ENCODE measurements at regions not wholly inside any gene's neighbourhood (a gene's known extent, or its start where the extent isn't known, plus 50 kb on each side); places are given as distances from the start of the nearest gene placed in this dataset.

DNA sequence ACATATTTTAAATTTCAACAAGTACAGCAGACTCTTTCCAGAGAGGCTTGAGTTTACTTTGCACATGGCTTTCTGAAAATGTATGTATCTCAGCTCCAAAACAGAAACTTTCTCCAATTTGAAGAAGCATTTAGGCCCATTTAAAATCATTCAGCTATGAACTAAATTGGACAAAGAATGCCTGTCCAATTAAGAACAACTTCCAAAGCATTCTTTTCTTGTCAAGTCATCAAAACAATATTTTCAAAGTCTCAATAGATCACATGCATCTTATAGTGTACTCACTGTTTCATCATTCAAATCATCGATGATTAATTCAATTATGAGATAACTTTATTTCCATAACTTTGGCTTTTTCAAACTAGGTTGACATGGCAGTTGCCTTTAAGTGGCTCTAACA is 95.2 kb downstream of the KBTBD8 start:
- H3K36me3 ChIP-seq = no peaks in the 10 kb centered on the region
- H3K27me3 ChIP-seq (ENCODE audit: low read depth) = peaks cover 15% of the 10 kb centered on the region
- no peak overlapping the region for H3K4me3 ChIP-seq
- no peak for DNase-seq
- TF ChIP-seq, protein P1, sequence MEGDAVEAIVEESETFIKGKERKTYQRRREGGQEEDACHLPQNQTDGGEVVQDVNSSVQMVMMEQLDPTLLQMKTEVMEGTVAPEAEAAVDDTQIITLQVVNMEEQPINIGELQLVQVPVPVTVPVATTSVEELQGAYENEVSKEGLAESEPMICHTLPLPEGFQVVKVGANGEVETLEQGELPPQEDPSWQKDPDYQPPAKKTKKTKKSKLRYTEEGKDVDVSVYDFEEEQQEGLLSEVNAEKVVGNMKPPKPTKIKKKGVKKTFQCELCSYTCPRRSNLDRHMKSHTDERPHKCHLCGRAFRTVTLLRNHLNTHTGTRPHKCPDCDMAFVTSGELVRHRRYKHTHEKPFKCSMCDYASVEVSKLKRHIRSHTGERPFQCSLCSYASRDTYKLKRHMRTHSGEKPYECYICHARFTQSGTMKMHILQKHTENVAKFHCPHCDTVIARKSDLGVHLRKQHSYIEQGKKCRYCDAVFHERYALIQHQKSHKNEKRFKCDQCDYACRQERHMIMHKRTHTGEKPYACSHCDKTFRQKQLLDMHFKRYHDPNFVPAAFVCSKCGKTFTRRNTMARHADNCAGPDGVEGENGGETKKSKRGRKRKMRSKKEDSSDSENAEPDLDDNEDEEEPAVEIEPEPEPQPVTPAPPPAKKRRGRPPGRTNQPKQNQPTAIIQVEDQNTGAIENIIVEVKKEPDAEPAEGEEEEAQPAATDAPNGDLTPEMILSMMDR (IDR thresholded peaks at IDR 0.05; ENCODE audit: borderline replicate concordance) = no peak
- peaks cover 6% of the 10 kb centered on the region for H3K4me1 ChIP-seq
- H3K9me3 ChIP-seq (replicated peaks) = peaks cover 11% of the 10 kb centered on the region
- no peak overlapping the region for H3K27ac ChIP-seq (replicated peaks)
- intact Hi-C loops (cut with micrococcal nuclease) = no loop called here

DNA sequence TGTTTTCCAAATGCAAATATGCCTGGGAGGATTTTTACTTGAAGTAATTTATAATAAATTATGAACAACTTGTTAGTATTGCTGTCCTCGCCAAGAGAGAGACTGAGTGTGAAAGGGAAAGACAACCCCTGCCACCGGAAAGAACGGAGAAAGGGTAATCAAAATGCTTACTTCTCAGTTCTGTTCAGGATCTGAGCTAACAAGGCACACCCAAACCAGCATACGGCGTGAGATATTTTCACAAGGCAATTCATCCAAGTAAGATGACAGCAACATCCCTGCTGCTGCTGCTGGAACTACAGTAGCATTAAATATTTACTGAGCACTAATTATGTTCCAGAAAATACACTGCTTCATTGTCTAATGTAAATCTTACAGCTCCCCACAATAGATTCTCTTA is 96.1 kb downstream of the KBTBD8 start:
- peaks cover 15% of the 10 kb centered on the region for H3K27me3 ChIP-seq (ENCODE audit: low read depth)
- TF ChIP-seq, protein P1 (IDR thresholded peaks at IDR 0.05; ENCODE audit: borderline replicate concordance) = no peak
- peaks cover 6% of the 10 kb centered on the region for H3K4me1 ChIP-seq
- H3K4me3 ChIP-seq = no peak overlapping the region
- intact Hi-C loops (cut with micrococcal nuclease) = no loop called here
- no peak overlapping the region for H3K27ac ChIP-seq (replicated peaks)
- no peak for DNase-seq
- no peaks in the 10 kb centered on the region for H3K36me3 ChIP-seq
- H3K9me3 ChIP-seq (replicated peaks) = peaks cover 3% of the 10 kb centered on the region

DNA sequence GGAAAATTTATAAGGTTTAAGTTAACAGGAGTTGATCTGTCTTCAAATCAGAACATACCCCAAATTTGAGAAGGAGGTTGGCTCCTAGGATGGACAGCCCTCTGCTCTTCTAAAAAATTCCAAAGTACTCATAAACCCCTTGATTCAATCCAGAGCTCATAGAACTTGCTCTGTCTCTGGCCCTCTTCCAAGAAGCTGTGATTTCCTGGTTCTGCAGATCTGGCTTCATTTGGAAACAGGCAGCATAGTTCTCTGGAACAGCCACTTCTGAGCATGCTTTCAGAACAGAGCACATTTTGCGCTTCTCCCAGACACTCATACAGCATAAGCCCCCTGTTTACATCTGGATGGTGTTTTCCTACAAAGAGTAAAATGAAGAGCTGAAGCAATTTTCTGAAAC is 96.7 kb downstream of the KBTBD8 start:
- TF ChIP-seq, protein P1 (IDR thresholded peaks at IDR 0.05; ENCODE audit: borderline replicate concordance) = no peak
- Histone ChIP-seq H3K4me1 (peaks cover 6% of the 10 kb centered on the region), H3K36me3 (no peaks in the 10 kb centered on the region), H3K9me3 (replicated peaks) (no peaks in the 10 kb centered on the region), H3K4me3 (no peak overlapping the region), H3K27me3 (ENCODE audit: low read depth) (peaks cover 15% of the 10 kb centered on the region), H3K27ac (replicated peaks) (no peak overlapping the region)
- intact Hi-C loops (cut with micrococcal nuclease) = no loop called here
- DNase-seq = no peak

DNA sequence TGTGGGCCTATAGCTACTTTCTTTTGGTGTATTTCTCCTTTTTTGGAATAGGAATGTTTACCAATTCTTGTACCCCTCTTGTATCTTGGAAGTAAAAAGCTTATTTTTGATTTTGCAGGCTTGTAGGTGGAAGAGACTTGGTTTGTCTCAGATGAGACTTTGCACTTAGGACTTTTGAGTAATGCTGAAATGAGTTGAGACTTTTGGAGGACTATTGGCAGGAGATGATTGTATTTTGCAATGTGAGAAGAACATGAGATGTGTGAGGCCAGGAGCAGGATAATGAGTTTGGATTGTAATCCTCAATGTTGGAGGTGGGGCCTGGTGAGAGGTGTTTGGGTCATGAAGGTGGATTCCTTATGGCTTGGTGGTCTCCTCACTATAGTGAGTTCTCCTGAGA is 106.3 kb downstream of the KBTBD8 start:
- TF ChIP-seq, protein P1 (IDR thresholded peaks at IDR 0.05; ENCODE audit: borderline replicate concordance) = no peak
- H3K9me3 ChIP-seq (replicated peaks) = peaks cover 10% of the 10 kb centered on the region
- H3K4me3 ChIP-seq = no peak overlapping the region
- peaks cover 6% of the 10 kb centered on the region for H3K27me3 ChIP-seq (ENCODE audit: low read depth)
- H3K36me3 ChIP-seq = no peaks in the 10 kb centered on the region
- intact Hi-C loops (cut with micrococcal nuclease) = no loop called here
- no peak overlapping the region for H3K27ac ChIP-seq (replicated peaks)
- no peaks in the 10 kb centered on the region for H3K4me1 ChIP-seq
- DNase-seq = no peak

DNA sequence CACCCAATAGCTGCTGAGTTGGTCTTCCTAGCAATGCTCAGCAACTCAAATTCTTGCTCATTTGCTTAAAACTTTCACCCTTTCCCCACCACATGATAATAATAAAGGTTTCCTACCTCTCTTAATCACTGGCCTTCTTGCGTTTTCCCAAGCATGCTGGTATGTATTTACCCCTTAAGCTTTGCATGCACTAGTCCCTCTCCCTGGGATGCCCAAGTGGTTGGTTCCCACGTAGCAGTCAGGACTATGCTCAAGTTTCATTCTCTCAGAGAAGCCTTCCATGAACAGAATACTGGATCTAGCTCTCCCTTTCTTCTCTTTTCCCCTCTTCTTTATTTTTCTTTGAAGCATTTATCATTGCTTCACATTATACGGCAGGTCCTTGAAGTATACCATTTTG is 108.8 kb downstream of the KBTBD8 start:
- Histone ChIP-seq H3K9me3 (replicated peaks) (peaks cover 10% of the 10 kb centered on the region), H3K4me1 (no peaks in the 10 kb centered on the region), H3K27me3 (ENCODE audit: low read depth) (peaks cover 6% of the 10 kb centered on the region), H3K36me3 (no peaks in the 10 kb centered on the region), H3K4me3 (no peak overlapping the region), H3K27ac (replicated peaks) (no peak overlapping the region)
- intact Hi-C loops (cut with micrococcal nuclease) = no loop called here
- TF ChIP-seq, protein P1 (IDR thresholded peaks at IDR 0.05; ENCODE audit: borderline replicate concordance) = no peak
- DNase-seq = no peak
